SK-N-SH treated with all-trans-retinoic acid at 6 μM for 48 hours (cell line): ENCODE measurements at regions not wholly inside any gene's neighbourhood (a gene's known extent, or its start where the extent isn't known, plus 50 kb on each side); places are given as distances from the start of the nearest gene placed in this dataset.

Source experiments
- ATAC-seq: fragments of 200-7000 bp; cut with Tn5 transposase; 3 replicates; pipeline ENCODE4 v1.9.1; 2020; ENCODE audit warnings: mild to moderate bottlenecking, moderate library complexity
- ARNTL ChIP-seq: fragments of 450-650 bp; formaldehyde crosslinking; IDR thresholded peaks from 2 replicates; pipeline ENCODE4 v1.5.0; 2020; ENCODE audit warnings: low read depth, mild to moderate bottlenecking, moderate library complexity, borderline replicate concordance
- BACH2 ChIP-seq: fragments of 250-450 bp; sonication (Bioruptor Pico); IDR thresholded peaks from 2 replicates; pipeline ENCODE4 v1.9.0; 2021; ENCODE audit warnings: mild to moderate bottlenecking, borderline replicate concordance
- CSRNP3 ChIP-seq: fragments of 250-450 bp; sonication (Bioruptor Pico); IDR thresholded peaks from 2 replicates; pipeline ENCODE4 v1.5.1; 2021; ENCODE audit warnings: mild to moderate bottlenecking, moderate library complexity
- ESRRG ChIP-seq: fragments of 250-450 bp; sonication (Bioruptor Pico); IDR thresholded peaks from 2 replicates; pipeline ENCODE4 v1.6.1; 2021; ENCODE audit warnings: mild to moderate bottlenecking
- ISL1 ChIP-seq: fragments of 250-450 bp; sonication (Bioruptor Pico); IDR thresholded peaks from 2 replicates; pipeline ENCODE4 v2.1.2; 2022; ENCODE audit warnings: mild to moderate bottlenecking, moderate library complexity
- OSR1 ChIP-seq: fragments of 250-450 bp; sonication (Bioruptor Pico); IDR thresholded peaks from 2 replicates; pipeline ENCODE4 v1.8.0; 2022; ENCODE audit warnings: moderate library complexity, mild to moderate bottlenecking, inconsistent platforms
- PPARA ChIP-seq: fragments of 250-450 bp; sonication (Bioruptor Pico); IDR thresholded peaks from 2 replicates; pipeline ENCODE4 v1.5.0; 2020; ENCODE audit warnings: mild to moderate bottlenecking, borderline replicate concordance
- TCF4 ChIP-seq: fragments of 250-450 bp; sonication (Bioruptor Pico); IDR thresholded peaks from 2 replicates; pipeline ENCODE4 v1.8.0; 2021; ENCODE audit warnings: mild to moderate bottlenecking, moderate library complexity, borderline replicate concordance
- TOX ChIP-seq: fragments of 250-450 bp; sonication (Bioruptor Pico); IDR thresholded peaks from 2 replicates; pipeline ENCODE4 v1.8.0; 2021; ENCODE audit warnings: mild to moderate bottlenecking, moderate library complexity, borderline replicate concordance
- TSHZ2 ChIP-seq: fragments of 250-450 bp; sonication (Bioruptor Pico); IDR thresholded peaks from 2 replicates; pipeline ENCODE4 v1.5.0; 2020; ENCODE audit warnings: mild to moderate bottlenecking, moderate library complexity
- ZC3H10 ChIP-seq: fragments of 250-450 bp; sonication (Bioruptor Pico); IDR thresholded peaks from 2 replicates; pipeline ENCODE4 v1.5.1; 2021; ENCODE audit warnings: mild to moderate bottlenecking, moderate library complexity
- ZFP3 ChIP-seq: fragments of 250-450 bp; sonication (Bioruptor Pico); IDR thresholded peaks from 2 replicates; pipeline ENCODE4 v1.5.0; 2020; ENCODE audit warnings: mild to moderate bottlenecking, moderate library complexity
- ZNF565 ChIP-seq: fragments of 450-650 bp; formaldehyde crosslinking; conservative IDR thresholded peaks from 2 replicates; pipeline ENCODE4 v1.5.0; 2020; ENCODE audit warnings: low read depth, mild to moderate bottlenecking, moderate library complexity
- ZNF8 ChIP-seq: fragments of 450-650 bp; formaldehyde crosslinking; IDR thresholded peaks from 2 replicates; pipeline ENCODE4 v1.5.0; 2020; ENCODE audit warnings: mild to moderate bottlenecking, moderate library complexity
- TF ChIP-seq, protein P1 (sequence below): fragments of 250-450 bp; sonication (Bioruptor Pico); IDR thresholded peaks from 2 replicates; pipeline ENCODE4 v1.8.0; 2021; ENCODE audit warnings: low read depth, mild to moderate bottlenecking, moderate library complexity, borderline replicate concordance
- TF ChIP-seq, protein P2 (sequence below): fragments of 250-450 bp; sonication (Bioruptor Pico); IDR thresholded peaks from 2 replicates; pipeline ENCODE4 v1.5.1; 2020; ENCODE audit warnings: low read depth, mild to moderate bottlenecking, moderate library complexity
- TF ChIP-seq, protein P3 (sequence below): fragments of 250-450 bp; sonication (Bioruptor Pico); IDR thresholded peaks from 2 replicates; pipeline ENCODE4 v1.8.0; 2020; ENCODE audit warnings: mild to moderate bottlenecking, moderate library complexity, borderline replicate concordance

- no peak for ATAC-seq
- no peak for TF ChIP-seq TSHZ2 (CRISPR knock-in tag)
- TF ChIP-seq ESRRG: no peak
- no peak for TF ChIP-seq TOX (CRISPR knock-in tag)
- no peak for TF ChIP-seq ZNF8
- TF ChIP-seq ZC3H10 (CRISPR knock-in tag): no peak
These were observed 663.7 kb downstream of the GRXCR1 start for GRCh38 chr4:43556262-43556661.

- no peak for ATAC-seq
- no peak for TF ChIP-seq TSHZ2 (CRISPR knock-in tag)
- no peak for TF ChIP-seq PPARA (CRISPR knock-in tag)
- no peak for TF ChIP-seq CSRNP3
- TF ChIP-seq, protein P1, sequence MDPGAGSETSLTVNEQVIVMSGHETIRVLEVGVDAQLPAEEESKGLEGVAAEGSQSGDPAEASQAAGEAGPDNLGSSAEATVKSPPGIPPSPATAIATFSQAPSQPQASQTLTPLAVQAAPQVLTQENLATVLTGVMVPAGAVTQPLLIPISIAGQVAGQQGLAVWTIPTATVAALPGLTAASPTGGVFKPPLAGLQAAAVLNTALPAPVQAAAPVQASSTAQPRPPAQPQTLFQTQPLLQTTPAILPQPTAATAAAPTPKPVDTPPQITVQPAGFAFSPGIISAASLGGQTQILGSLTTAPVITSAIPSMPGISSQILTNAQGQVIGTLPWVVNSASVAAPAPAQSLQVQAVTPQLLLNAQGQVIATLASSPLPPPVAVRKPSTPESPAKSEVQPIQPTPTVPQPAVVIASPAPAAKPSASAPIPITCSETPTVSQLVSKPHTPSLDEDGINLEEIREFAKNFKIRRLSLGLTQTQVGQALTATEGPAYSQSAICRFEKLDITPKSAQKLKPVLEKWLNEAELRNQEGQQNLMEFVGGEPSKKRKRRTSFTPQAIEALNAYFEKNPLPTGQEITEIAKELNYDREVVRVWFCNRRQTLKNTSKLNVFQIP (CRISPR knock-in tag): no peak
- TF ChIP-seq TCF4 (CRISPR knock-in tag): no peak
- no peak for TF ChIP-seq ESRRG
- no peak for TF ChIP-seq OSR1 (CRISPR knock-in tag)
- TF ChIP-seq ZFP3 (CRISPR knock-in tag): no peak
- no peak for TF ChIP-seq ZNF565 (CRISPR knock-in tag)
- no peak for TF ChIP-seq TOX (CRISPR knock-in tag)
- no peak for TF ChIP-seq ISL1 (CRISPR knock-in tag)
- no peak for TF ChIP-seq ARNTL
- TF ChIP-seq BACH2 (CRISPR knock-in tag): no peak
- TF ChIP-seq, protein P2, sequence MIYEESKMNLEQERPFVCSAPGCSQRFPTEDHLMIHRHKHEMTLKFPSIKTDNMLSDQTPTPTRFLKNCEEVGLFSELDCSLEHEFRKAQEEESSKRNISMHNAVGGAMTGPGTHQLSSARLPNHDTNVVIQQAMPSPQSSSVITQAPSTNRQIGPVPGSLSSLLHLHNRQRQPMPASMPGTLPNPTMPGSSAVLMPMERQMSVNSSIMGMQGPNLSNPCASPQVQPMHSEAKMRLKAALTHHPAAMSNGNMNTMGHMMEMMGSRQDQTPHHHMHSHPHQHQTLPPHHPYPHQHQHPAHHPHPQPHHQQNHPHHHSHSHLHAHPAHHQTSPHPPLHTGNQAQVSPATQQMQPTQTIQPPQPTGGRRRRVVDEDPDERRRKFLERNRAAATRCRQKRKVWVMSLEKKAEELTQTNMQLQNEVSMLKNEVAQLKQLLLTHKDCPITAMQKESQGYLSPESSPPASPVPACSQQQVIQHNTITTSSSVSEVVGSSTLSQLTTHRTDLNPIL: no peak
- TF ChIP-seq ZNF8: no peak
These were observed 667.5 kb downstream of the GRXCR1 start for GRCh38 chr4:43560047-43560446.

GRCh38 chr4:43564107-43564506 lies 671.6 kb downstream of the GRXCR1 start:
- ATAC-seq: no peak
- TF ChIP-seq ARNTL (no peak), ESRRG (no peak), ZC3H10 (CRISPR knock-in tag) (no peak), TCF4 (CRISPR knock-in tag) (no peak), TOX (CRISPR knock-in tag) (no peak)
- TF ChIP-seq, protein P3, sequence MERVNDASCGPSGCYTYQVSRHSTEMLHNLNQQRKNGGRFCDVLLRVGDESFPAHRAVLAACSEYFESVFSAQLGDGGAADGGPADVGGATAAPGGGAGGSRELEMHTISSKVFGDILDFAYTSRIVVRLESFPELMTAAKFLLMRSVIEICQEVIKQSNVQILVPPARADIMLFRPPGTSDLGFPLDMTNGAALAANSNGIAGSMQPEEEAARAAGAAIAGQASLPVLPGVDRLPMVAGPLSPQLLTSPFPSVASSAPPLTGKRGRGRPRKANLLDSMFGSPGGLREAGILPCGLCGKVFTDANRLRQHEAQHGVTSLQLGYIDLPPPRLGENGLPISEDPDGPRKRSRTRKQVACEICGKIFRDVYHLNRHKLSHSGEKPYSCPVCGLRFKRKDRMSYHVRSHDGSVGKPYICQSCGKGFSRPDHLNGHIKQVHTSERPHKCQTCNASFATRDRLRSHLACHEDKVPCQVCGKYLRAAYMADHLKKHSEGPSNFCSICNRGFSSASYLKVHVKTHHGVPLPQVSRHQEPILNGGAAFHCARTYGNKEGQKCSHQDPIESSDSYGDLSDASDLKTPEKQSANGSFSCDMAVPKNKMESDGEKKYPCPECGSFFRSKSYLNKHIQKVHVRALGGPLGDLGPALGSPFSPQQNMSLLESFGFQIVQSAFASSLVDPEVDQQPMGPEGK (CRISPR knock-in tag): no peak
- TF ChIP-seq, all 23 proteins: peak for 0
